Fibroblast of skin of right biceps (primary cell): ENCODE measurements at regions not wholly inside any gene's neighbourhood (a gene's known extent, or its start where the extent isn't known, plus 50 kb on each side); places are given as distances from the start of the nearest gene placed in this dataset.
"Not testable (repeated sequence)": the region's sequence is repeated elsewhere in the genome, so short reads cannot be mapped to it uniquely, and the experiment has no call there.

Experiments
- DNase-seq: peaks from one replicate; pipeline ENCODE4 v3.0.0-alpha.2; 2013

DNA sequence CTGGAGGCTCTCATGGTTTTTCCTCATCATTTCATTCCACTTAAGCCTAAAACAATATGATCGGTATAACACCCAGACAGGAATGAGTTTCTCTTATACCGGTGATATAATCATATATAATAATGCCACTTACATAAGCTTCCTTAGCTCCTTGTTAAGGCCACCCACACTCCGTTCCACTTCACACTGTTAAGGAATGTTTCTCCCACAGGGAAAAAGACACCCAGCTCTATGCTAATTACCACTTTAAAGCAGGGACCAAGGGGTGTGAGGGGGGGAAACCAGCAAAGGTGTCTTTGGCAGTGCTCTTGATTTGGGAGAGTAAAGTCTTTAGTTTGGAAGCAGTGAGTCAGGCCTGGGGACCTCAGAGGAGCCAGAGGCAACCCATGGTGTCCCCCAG, 245.4 kb downstream of the NPIPA7 start:
- DNase-seq, result not testable (repeated sequence)

- DNase-seq, result not testable (repeated sequence)
These were observed 246.2 kb downstream of the NPIPA7 start for GRCh38 chr16:16625140-16625539.

DNA sequence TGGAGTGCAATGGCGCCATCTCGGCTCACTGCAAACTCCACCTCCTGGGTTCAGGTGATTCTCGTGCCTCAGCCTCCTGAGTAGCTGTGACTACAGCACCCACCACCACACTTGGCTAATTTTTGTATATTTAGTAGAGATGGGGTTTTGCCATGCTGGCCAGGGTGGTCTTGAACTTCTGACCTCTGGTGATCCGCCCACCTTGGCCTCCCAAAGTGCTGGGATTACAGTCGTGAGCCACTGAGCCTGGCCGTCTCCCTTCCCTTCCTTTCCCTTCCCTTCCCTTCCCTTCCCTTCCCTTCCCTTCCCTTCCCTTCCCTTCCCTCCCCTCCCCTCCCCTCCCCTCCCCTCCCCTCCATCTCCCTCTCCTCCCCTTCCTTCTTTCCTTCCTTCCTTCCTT, 248.9 kb downstream of the NPIPA7 start:
- not testable (repeated sequence) for DNase-seq

DNA sequence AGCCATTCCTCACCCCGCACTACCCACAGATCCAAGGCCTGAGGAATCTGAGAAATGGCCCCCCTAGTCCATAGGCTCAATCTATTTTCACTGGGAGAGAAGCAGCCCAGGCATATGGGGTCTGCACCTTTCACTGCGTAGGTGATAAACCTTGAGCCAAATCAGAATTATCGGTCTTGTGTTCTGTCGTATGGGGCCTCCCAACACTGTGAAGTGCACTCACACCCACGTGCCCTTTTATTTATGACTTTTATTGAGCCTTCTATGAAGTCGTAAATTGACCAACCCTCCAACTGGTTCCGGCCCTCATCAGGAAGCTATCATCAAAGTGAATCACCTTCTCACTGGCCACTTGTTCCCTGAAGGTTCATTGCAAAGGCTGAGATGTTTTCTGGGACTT, 259.3 kb downstream of the NPIPA7 start:
- not testable (repeated sequence) for DNase-seq

DNA sequence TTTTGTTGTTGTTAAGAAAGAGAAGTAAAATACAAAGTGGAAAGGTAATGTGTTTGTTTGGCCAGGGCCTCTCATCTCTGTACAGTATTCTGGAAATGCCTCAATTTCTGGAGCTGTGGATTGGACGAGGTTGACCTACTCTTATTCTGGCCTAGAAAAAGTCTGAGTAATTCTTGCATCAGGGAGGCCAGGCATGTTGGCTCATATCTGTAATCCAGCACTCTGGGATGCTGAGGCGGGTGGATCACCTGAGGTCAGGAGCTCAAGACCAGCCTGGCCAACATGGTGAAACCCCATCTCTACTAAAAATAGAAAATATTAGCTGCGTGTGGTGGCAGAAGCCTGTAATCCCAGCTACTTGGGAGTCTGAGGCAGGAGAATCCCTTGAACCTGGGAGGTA, 259.8 kb downstream of the NPIPA7 start:
- not testable (repeated sequence) for DNase-seq

GRCh38 chr16:16643828-16644227, 264.9 kb downstream of the NPIPA7 start:
- not testable (repeated sequence) for DNase-seq

- DNase-seq, result not testable (repeated sequence)
These were observed 269.1 kb downstream of the NPIPA7 start for GRCh38 chr16:16648002-16648401.

DNA sequence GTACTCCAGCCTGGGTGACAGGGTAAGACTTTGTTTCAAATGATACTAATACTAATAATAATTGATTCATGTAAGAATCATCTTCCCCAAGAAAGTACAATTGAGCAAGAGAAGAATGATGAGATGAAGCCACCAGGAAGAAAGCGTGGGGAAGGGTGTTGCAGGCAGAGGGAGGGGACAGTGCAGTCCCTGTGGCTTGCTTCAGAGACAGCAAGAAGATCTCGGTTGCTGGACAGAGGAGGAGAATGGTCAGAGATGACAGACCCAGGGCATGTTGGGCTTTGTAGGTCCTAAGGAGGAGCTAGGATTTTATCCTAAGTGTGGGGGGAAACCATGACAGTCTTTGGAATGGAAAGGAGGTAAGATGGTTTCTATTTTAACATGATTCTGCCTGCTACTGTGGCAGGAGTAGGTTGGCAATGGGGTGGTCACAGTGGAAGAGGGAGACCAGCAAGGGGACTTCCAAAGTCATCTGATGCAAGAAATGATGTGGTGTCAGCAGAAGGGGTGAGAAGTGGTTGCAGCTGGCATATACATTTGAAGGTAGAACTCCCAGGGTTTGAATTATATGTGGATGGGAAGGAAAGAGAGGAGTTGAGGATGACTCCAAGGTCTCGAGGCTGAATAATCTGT, 293.4 kb downstream of the NPIPA7 start:
- DNase-seq, result not testable (repeated sequence)

DNA sequence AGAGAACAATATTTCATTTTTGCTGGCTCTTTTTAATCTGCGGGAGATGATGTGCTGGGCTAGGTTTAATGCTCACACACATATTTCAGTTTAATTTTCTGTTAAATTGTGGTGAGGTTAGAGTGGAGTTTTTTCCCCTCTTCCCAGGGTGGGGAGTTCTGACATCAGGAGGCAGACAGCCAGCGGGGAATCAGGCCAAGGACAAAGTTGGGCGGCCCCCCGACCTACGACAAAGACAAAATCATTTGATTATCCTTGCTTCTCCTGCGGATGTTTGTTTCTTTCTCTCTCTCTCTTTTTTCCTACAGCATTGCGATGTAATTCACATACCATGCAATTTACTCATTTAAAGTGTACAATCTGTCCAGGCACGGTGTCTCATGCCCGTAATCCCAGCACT, 295.9 kb downstream of the NPIPA7 start:
- not testable (repeated sequence) for DNase-seq

- DNase-seq, result not testable (repeated sequence)
These were observed 342.9 kb downstream of the NPIPA7 start for GRCh38 chr16:16721849-16722248.

- DNase-seq, result not testable (repeated sequence)
These were observed 343.7 kb downstream of the NPIPA7 start for GRCh38 chr16:16722666-16723065.

GRCh38 chr16:16723819-16724519, 345.0 kb downstream of the NPIPA7 start:
- not testable (repeated sequence) for DNase-seq

DNA sequence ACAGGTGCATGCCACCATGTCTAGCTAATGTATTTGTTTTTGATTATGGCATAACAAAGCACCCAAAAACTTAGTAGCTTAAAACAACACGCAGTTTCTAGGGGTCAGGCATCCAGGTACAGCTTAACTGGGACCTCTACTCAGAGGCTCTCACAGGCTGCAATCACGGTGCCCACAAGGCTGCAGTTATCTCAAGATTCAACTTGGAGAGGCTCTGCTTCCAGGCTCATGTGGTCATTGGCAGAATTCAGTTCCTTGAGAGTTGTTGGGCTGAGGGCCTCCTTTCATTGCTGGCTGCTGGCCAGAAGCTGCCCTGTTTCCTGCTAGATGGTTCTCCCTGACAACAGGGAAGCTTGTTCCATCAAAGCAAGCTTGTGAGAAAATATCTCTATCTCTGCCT, 348.1 kb downstream of the NPIPA7 start:
- DNase-seq, result not testable (repeated sequence)

DNA sequence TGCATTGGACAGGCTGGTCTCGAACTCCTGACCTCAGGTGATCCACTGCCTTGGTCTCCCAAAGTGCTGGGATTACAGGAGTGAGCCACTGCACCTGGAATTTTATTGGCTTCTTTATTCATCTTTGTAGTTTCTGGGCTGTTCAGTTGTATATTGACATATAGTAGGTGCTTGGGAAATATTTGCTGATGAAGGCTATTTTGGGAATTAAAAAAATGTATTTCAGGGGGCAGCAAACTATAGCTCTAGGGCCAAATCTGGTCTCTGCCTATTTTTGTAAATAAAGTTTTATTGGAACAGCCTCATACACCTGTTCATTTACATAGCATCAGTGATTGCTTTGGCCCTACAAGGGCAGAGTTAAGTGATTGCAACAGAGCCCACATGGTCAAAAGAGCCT, 363.6 kb downstream of the NPIPA7 start:
- not testable (repeated sequence) for DNase-seq

GRCh38 chr16:16754992-16755667, 376.2 kb downstream of the NPIPA7 start:
- DNase-seq, result not testable (repeated sequence)

DNA sequence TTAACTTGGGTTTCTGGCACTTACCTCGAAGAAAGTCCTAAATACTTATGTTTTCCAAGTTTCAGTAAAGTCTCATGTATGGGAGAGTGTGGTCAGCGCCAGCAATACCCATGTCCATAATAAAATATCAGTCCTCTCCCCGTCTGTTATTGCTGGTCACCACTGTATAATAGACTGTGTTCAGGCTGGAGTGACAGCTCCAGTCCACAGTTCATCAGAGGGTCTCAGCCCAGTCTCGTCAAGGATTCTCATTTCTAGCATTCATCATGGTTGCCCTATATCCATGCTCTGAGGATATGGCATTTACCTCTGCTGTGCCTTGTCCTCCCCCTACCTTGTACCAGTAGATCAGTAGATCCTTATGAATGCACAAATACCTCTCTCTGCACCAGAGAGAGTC, 384.5 kb downstream of the NPIPA7 start:
- DNase-seq, result no peak

DNA sequence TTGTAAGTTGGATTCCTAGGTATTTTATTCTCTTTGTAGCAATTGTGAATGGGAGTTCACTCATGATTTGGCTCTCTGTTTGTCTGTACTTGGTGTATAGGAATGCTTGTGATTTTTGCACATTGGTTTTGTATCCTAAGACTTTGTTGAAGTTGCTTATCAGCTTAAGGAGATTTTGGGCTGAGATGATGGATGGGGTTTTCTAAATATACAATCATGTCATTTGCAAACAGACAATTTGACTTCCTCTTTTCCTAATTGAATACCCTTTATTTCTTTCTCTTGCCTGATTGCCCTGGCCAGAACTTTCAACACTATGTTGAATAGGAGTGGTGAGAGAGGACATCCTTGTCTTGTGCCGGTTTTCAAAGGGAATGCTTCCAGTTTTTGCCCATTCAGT, 391.8 kb downstream of the NPIPA7 start:
- not testable (repeated sequence) for DNase-seq

- no peak for DNase-seq
These were observed 395.4 kb downstream of the NPIPA7 start for GRCh38 chr16:16774389-16774788.

DNA sequence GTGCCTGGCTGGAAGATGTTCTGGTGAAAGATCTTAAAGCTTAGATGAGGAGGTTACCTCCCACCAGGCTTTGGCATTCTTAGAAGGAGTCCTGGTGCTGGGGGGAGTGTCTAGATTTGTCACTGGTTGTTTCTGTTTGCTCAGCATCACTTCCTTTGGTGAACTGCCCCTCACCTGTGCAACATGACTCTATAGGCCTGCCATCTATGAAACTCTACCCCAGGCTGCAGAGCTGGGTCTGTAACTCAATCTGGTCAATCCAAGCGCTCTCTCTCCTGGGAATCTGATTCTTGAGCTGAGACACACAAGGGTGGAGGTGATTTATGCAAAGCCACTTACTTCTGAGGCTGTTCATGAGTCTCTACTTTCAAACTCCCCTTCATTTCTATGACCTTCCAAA, 399.4 kb downstream of the NPIPA7 start:
- DNase-seq, result no peak

DNA sequence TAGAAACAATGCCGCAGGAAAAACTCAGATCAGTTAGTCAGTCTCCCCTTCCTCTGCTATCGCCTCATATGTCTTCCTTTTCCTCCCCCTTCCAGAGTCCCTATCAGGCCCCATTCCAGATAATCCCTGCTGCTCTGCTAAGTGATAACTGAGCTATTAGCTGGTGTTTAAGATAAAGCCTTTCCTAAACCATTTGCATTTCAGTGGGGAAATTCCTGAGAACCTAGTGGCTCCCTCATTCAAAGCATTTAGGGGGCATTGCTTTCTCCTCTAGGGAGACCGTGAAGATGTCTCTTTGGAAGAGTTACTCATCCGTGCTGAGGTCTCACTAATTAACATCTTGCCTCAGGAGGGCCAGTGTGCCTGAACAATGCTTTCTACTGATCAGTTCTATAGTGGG, 401.6 kb downstream of the NPIPA7 start:
- no peak for DNase-seq

DNA sequence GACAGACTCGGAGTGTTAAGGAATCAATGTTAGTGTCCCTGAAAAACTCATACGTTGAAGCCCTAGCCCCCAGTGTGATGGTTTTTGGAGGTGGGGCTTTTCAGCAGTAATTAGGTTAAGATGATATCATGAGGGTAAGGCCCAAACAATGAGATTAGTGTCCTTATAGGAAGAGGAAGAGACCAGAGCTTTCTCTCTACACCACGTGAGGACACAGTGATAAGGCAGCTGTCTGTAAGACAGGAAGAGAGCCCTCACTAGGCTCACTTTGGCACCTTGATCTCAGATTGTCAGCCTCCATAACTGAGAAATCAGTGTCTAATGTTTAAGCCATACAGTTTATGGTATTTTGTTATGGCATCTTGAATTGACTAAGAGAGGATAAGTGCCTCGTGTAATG, 403.2 kb downstream of the NPIPA7 start:
- DNase-seq, result no peak

GRCh38 chr16:16788004-16788403, 409.1 kb downstream of the NPIPA7 start:
- DNase-seq, result no peak

- no peak for DNase-seq
These were observed 411.7 kb downstream of the NPIPA7 start for GRCh38 chr16:16790597-16790996.

GRCh38 chr16:16791051-16791450, 412.1 kb downstream of the NPIPA7 start:
- no peak for DNase-seq
